EL (cell line): ENCODE measurements at regions not wholly inside any gene's neighbourhood (a gene's known extent, or its start where the extent isn't known, plus 50 kb on each side); places are given as distances from the start of the nearest gene placed in this dataset.
"Not testable (repeated sequence)": the region's sequence is repeated elsewhere in the genome, so short reads cannot be mapped to it uniquely, and the experiment has no call there.

ENCODE experiments used
- DNase-seq: peaks from one replicate; pipeline ENCODE4 v3.0.0-alpha.2; 2016

- no peak for DNase-seq
These were observed 218.3 kb upstream of the NRIP1 start for GRCh38 chr21:15283138-15283537.

GRCh38 chr21:15283789-15284188 is 219.0 kb upstream of the NRIP1 start:
- no peak for DNase-seq

GRCh38 chr21:15285556-15285955 is 220.8 kb upstream of the NRIP1 start:
- no peak for DNase-seq

GRCh38 chr21:15289246-15289645 is 224.4 kb upstream of the NRIP1 start:
- no peak for DNase-seq

- peak; percentile 18 for DNase-seq
These were observed 225.4 kb upstream of the NRIP1 start for GRCh38 chr21:15289896-15290841.

- DNase-seq = no peak
These were observed 226.9 kb upstream of the NRIP1 start for GRCh38 chr21:15291621-15292266.

GRCh38 chr21:15293240-15293639 is 228.4 kb upstream of the NRIP1 start:
- peak; percentile 95 for DNase-seq

- no peak for DNase-seq
These were observed 231.1 kb upstream of the NRIP1 start for GRCh38 chr21:15295875-15296274.

GRCh38 chr21:15297824-15298223 is 233.0 kb upstream of the NRIP1 start:
- DNase-seq = no peak

- DNase-seq = no peak
These were observed 233.5 kb upstream of the NRIP1 start for GRCh38 chr21:15298306-15298705.

- DNase-seq = not testable (repeated sequence)
These were observed 234.0 kb upstream of the NRIP1 start for GRCh38 chr21:15298755-15299154.

GRCh38 chr21:15300131-15300530 is 235.3 kb upstream of the NRIP1 start:
- no peak for DNase-seq

GRCh38 chr21:15301014-15301413 is 236.2 kb upstream of the NRIP1 start:
- DNase-seq = no peak

- no peak for DNase-seq
These were observed 236.9 kb upstream of the NRIP1 start for GRCh38 chr21:15301736-15302135.

- no peak for DNase-seq
These were observed 241.5 kb upstream of the NRIP1 start for GRCh38 chr21:15306271-15306670.

- DNase-seq = no peak
These were observed 243.5 kb upstream of the NRIP1 start for GRCh38 chr21:15308333-15308732.

GRCh38 chr21:15309022-15309590 is 244.3 kb upstream of the NRIP1 start:
- no peak for DNase-seq

GRCh38 chr21:15309721-15310120 is 244.9 kb upstream of the NRIP1 start:
- no peak for DNase-seq

- DNase-seq = no peak
These were observed 246.7 kb upstream of the NRIP1 start for GRCh38 chr21:15311510-15311909.

GRCh38 chr21:15317034-15317433 is 252.2 kb upstream of the NRIP1 start:
- not testable (repeated sequence) for DNase-seq

- DNase-seq = no peak
These were observed 254.9 kb upstream of the NRIP1 start for GRCh38 chr21:15319727-15320126.

GRCh38 chr21:15324542-15324941 is 259.7 kb upstream of the NRIP1 start:
- no peak for DNase-seq

GRCh38 chr21:15326032-15326867 is 261.4 kb upstream of the NRIP1 start:
- DNase-seq = no peak
